Body of pancreas (tissue), 4 donors: ENCODE measurements at regions not wholly inside any gene's neighbourhood (a gene's known extent, or its start where the extent isn't known, plus 50 kb on each side); places are given as distances from the start of the nearest gene placed in this dataset.
A peak's percentile ranks its signal among the peaks of the same experiment; 100 is the strongest.
"Not testable (repeated sequence)": the region's sequence is repeated elsewhere in the genome, so short reads cannot be mapped to it uniquely, and the experiment has no call there.

Experiments
- ATAC-seq: fragments of 150-250 bp; one replicate; pipeline ENCODE4 v1.9.1; 2016
- DNase-seq, 4 donors: peaks; one replicate each; pipeline ENCODE4 v3.0.0-alpha.2; 2019
- H3K27ac ChIP-seq, 4 donors: fragments of 200-600 bp; sonication (generic); 1 replicate in 3 of 4; 2 replicates in 1 of 4; pipeline versions ENCODE4 v1.5.1 to v1.6.1; 2016 to 2019; ENCODE audit warnings: mild to moderate bottlenecking in 1 of 4, mixed read lengths in 1 of 4, moderate library complexity in 1 of 4
- H3K27me3 ChIP-seq, 2 donors: fragments of 200-600 bp; sonication (generic); one replicate each; pipeline ENCODE4 v1.6.0; 2016; ENCODE audit warnings: mild to moderate bottlenecking in 1 of 2
- H3K36me3 ChIP-seq, 2 donors: fragments of 200-600 bp; sonication (generic); replicated peaks in 1 of 2; 2 replicates each; pipeline ENCODE4 v1.5.1; 2016; ENCODE audit warnings: low read depth in 2 of 2; ENCODE audit not compliant: insufficient read depth in 1 of 2
- H3K4me1 ChIP-seq: fragments of 200-600 bp; sonication (generic); one replicate; pipeline ENCODE4 v1.6.0; 2016
- H3K4me3 ChIP-seq, 2 donors: fragments of 200-600 bp; sonication (generic); 1 replicate in 1 of 2; 2 replicates in 1 of 2; pipeline ENCODE4 v1.5.1; 2016 to 2019
- H3K9me3 ChIP-seq, 3 donors: fragments of 200-600 bp; sonication (generic); 1 replicate in 2 of 3; 2 replicates in 1 of 3; pipeline ENCODE4 v1.5.1; 2016
- CTCF ChIP-seq, 7 experiments: fragments of 450-650 bp in 4 of 7; fragments of 200-600 bp in 3 of 7; sonication (generic) in 3 of 7; IDR thresholded peaks; one replicate each; pipeline ENCODE4 v1.5.1; 2016 to 2019; ENCODE audit warnings: antibody characterized with exemption in 7 of 7
- POLR2A ChIP-seq, 3 donors: fragments of 450-650 bp; IDR thresholded peaks; one replicate each; pipeline ENCODE4 v1.6.1; 2016; ENCODE audit warnings: antibody characterized with exemption in 3 of 3, mild to moderate bottlenecking in 2 of 3
- WGBS, 2 donors: methylation state at CpG; one replicate each; pipeline ENCODE4 v1.1.5; 2017; 5-methylcytosine and 5-hydroxymethylcytosine counted together
- intact Hi-C: fragments of 100-400 bp; cut with DNase I; formaldehyde crosslinking; loops from one replicate; pipeline ENCODE4 v1.15.1; 2023

GRCh38 chr5:67636850-67637524, 440.4 kb upstream of the CD180 start:
- H3K9me3 ChIP-seq, result no peaks in the 10 kb centered on the region
- WGBS, 2 donors, result 71 to 80% methylated on average over 3 of the region's 3 CpGs
- no peaks in the 10 kb centered on the region for H3K4me1 ChIP-seq
- H3K27ac ChIP-seq, result no peak overlapping the region
- no peaks in the 10 kb centered on the region for H3K27me3 ChIP-seq
- ATAC-seq (no peak), DNase-seq (no peak)
- intact Hi-C loops, result no loop called here
- no peak overlapping the region for H3K4me3 ChIP-seq
- H3K36me3 ChIP-seq, result no peaks in the 10 kb centered on the region
- TF ChIP-seq POLR2A (IDR thresholded peaks at IDR 0.05) (no peak), CTCF (IDR thresholded peaks at IDR 0.05) (no peak)

GRCh38 chr5:67636091-67636490, 439.5 kb upstream of the CD180 start:
- H3K36me3 ChIP-seq, result no peaks in the 10 kb centered on the region
- DNase-seq (peak in 2 of 4 donors; percentile 8 to 13), ATAC-seq (no peak)
- H3K4me1 ChIP-seq, result no peaks in the 10 kb centered on the region
- no peaks in the 10 kb centered on the region for H3K27me3 ChIP-seq
- H3K27ac ChIP-seq, result no peak overlapping the region
- 62 to 64% methylated on average over 1 of the region's 1 CpG for WGBS, 2 donors
- no peaks in the 10 kb centered on the region for H3K9me3 ChIP-seq
- no peak overlapping the region for H3K4me3 ChIP-seq
- TF ChIP-seq POLR2A (IDR thresholded peaks at IDR 0.05), result no peak
- no peak for TF ChIP-seq CTCF (IDR thresholded peaks at IDR 0.05)
- intact Hi-C loops, result no loop called here

- H3K4me3 ChIP-seq, DNase-seq, H3K27me3 ChIP-seq, intact Hi-C loops, H3K9me3 ChIP-seq, H3K4me1 ChIP-seq, H3K36me3 ChIP-seq, ATAC-seq, H3K27ac ChIP-seq: not testable (repeated sequence)
These were observed 430.5 kb upstream of the CD180 start for GRCh38 chr5:67627079-67627478.

- H3K27me3 ChIP-seq, result no peaks in the 10 kb centered on the region
- intact Hi-C loops, result no loop called here
- 80 to 94% methylated on average over 1 of the region's 1 CpG for WGBS, 2 donors
- H3K9me3 ChIP-seq, result no peaks in the 10 kb centered on the region
- ATAC-seq, result no peak
- H3K4me1 ChIP-seq, result no peaks in the 10 kb centered on the region
- H3K27ac ChIP-seq, result no peak overlapping the region
- H3K4me3 ChIP-seq, result no peak overlapping the region
- H3K36me3 ChIP-seq, result no peaks in the 10 kb centered on the region
- no peak for TF ChIP-seq POLR2A (IDR thresholded peaks at IDR 0.05)
- no peak for TF ChIP-seq CTCF (IDR thresholded peaks at IDR 0.05)
- DNase-seq, result no peak
These were observed 426.5 kb upstream of the CD180 start for GRCh38 chr5:67623078-67623477.

- TF ChIP-seq CTCF (IDR thresholded peaks at IDR 0.05), result no peak
- no peak for TF ChIP-seq POLR2A (IDR thresholded peaks at IDR 0.05)
- no peaks in the 10 kb centered on the region for H3K4me1 ChIP-seq
- no peak overlapping the region for H3K27ac ChIP-seq
- no peaks in the 10 kb centered on the region for H3K36me3 ChIP-seq
- intact Hi-C loops, result no loop called here
- DNase-seq (no peak), ATAC-seq (no peak)
- H3K27me3 ChIP-seq, result no peaks in the 10 kb centered on the region
- H3K4me3 ChIP-seq, result no peak overlapping the region
- 62 to 64% methylated on average over 11 of the region's 11 CpGs for WGBS, 2 donors
- H3K9me3 ChIP-seq, result no peaks in the 10 kb centered on the region
These were observed 424.1 kb upstream of the CD180 start for GRCh38 chr5:67620424-67621397.
